HG03066 (cell line): ENCODE measurements at regions not wholly inside any gene's neighbourhood (a gene's known extent, or its start where the extent isn't known, plus 50 kb on each side); places are given as distances from the start of the nearest gene placed in this dataset.
"Not testable (repeated sequence)": the region's sequence is repeated elsewhere in the genome, so short reads cannot be mapped to it uniquely, and the experiment has no call there.

Experiments used
- ATAC-seq: cut with Tn5 transposase; IDR thresholded peaks from one replicate; pipeline ENCODE4 v1.9.1; 2021; ENCODE audit warnings: low read depth; ENCODE audit not compliant: unreplicated experiment

GRCh38 chr15:31503758-31504461, 177.3 kb downstream of the KLF13 start:
- ATAC-seq: no peak

GRCh38 chr15:31504462-31504839, 177.8 kb downstream of the KLF13 start:
- no peak for ATAC-seq

- ATAC-seq: not testable (repeated sequence)
Measured at GRCh38 chr15:31507573-31507972, 180.9 kb downstream of the KLF13 start.

GRCh38 chr15:31508656-31509055, 182.0 kb downstream of the KLF13 start:
- no peak for ATAC-seq

- ATAC-seq: no peak
Measured at GRCh38 chr15:31510057-31510456, 183.4 kb downstream of the KLF13 start.

- ATAC-seq: no peak
Measured at GRCh38 chr15:31511707-31512310, 185.2 kb downstream of the KLF13 start.

GRCh38 chr15:31513178-31513577, 186.5 kb downstream of the KLF13 start:
- no peak for ATAC-seq

- ATAC-seq: no peak
Measured at GRCh38 chr15:31516440-31516839, 189.8 kb downstream of the KLF13 start.

- no peak for ATAC-seq
Measured at GRCh38 chr15:31516874-31517273, 190.2 kb downstream of the KLF13 start.

GRCh38 chr15:31517711-31518110, 191.1 kb downstream of the KLF13 start:
- ATAC-seq: no peak

GRCh38 chr15:31522028-31522427, 195.4 kb downstream of the KLF13 start:
- ATAC-seq: no peak

- no peak for ATAC-seq
Measured at GRCh38 chr15:31523027-31523654, 196.5 kb downstream of the KLF13 start.

GRCh38 chr15:31523655-31524049, 197.0 kb downstream of the KLF13 start:
- no peak for ATAC-seq

GRCh38 chr15:31525185-31525695, 198.6 kb downstream of the KLF13 start:
- ATAC-seq: no peak

GRCh38 chr15:31525988-31526665, 199.5 kb downstream of the KLF13 start:
- ATAC-seq: no peak

- ATAC-seq: no peak
Measured at GRCh38 chr15:31526916-31527690, 200.5 kb downstream of the KLF13 start.

- no peak for ATAC-seq
Measured at GRCh38 chr15:31528846-31529245, 202.2 kb downstream of the KLF13 start.

- no peak for ATAC-seq
Measured at GRCh38 chr15:31537770-31538592, 211.3 kb downstream of the KLF13 start.

GRCh38 chr15:31540633-31541032, 214.0 kb downstream of the KLF13 start:
- no peak for ATAC-seq

GRCh38 chr15:31544361-31544760, 217.7 kb downstream of the KLF13 start:
- no peak for ATAC-seq
